22Rv1 (cell line): ENCODE measurements at regions not wholly inside any gene's neighbourhood (a gene's known extent, or its start where the extent isn't known, plus 50 kb on each side); places are given as distances from the start of the nearest gene placed in this dataset.

Experiments used
- H3K27ac ChIP-seq: fragments of 450-650 bp; 2 replicates; pipeline ENCODE4 v1.5.1; 2017
- ZFX ChIP-seq: fragments of 450-650 bp; IDR thresholded peaks from 2 replicates; pipeline ENCODE4 v1.6.1; 2017; ENCODE audit warnings: antibody characterized with exemption, borderline replicate concordance
- TF ChIP-seq, protein P1 (sequence below): fragments of 450-650 bp; IDR thresholded peaks from 2 replicates; pipeline ENCODE4 v1.5.1; 2017; ENCODE audit warnings: mild to moderate bottlenecking

- TF ChIP-seq, protein P1, sequence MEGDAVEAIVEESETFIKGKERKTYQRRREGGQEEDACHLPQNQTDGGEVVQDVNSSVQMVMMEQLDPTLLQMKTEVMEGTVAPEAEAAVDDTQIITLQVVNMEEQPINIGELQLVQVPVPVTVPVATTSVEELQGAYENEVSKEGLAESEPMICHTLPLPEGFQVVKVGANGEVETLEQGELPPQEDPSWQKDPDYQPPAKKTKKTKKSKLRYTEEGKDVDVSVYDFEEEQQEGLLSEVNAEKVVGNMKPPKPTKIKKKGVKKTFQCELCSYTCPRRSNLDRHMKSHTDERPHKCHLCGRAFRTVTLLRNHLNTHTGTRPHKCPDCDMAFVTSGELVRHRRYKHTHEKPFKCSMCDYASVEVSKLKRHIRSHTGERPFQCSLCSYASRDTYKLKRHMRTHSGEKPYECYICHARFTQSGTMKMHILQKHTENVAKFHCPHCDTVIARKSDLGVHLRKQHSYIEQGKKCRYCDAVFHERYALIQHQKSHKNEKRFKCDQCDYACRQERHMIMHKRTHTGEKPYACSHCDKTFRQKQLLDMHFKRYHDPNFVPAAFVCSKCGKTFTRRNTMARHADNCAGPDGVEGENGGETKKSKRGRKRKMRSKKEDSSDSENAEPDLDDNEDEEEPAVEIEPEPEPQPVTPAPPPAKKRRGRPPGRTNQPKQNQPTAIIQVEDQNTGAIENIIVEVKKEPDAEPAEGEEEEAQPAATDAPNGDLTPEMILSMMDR = no peak
- no peak for TF ChIP-seq ZFX
- H3K27ac ChIP-seq = no peak overlapping the region
Measured at GRCh38 chr2:60294901-60295635, 258.4 kb downstream of the BCL11A start.

DNA sequence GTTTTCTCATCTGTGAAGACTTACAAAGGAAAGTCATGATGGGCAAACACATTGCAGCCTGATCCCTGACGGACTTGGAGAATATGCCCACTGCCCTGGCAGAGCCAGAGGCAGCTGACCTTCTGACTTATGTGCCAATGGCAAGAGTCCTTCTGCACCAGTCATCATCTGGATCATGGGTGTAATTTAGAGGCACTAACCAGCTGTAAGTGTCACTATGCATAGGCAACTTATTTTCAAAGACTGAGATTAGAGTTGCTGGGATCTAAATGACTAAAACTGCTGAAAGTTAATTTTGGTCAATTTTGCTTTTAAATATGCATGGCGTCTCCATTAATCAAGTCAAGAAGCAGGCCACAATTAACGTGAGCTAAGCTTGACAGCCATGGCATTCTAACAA is 261.2 kb downstream of the BCL11A start:
- H3K27ac ChIP-seq = no peak overlapping the region
- TF ChIP-seq, protein P1 = no peak
- TF ChIP-seq ZFX = no peak

- H3K27ac ChIP-seq = no peak overlapping the region
Measured at GRCh38 chr2:60290509-60290908, 262.9 kb downstream of the BCL11A start.

DNA sequence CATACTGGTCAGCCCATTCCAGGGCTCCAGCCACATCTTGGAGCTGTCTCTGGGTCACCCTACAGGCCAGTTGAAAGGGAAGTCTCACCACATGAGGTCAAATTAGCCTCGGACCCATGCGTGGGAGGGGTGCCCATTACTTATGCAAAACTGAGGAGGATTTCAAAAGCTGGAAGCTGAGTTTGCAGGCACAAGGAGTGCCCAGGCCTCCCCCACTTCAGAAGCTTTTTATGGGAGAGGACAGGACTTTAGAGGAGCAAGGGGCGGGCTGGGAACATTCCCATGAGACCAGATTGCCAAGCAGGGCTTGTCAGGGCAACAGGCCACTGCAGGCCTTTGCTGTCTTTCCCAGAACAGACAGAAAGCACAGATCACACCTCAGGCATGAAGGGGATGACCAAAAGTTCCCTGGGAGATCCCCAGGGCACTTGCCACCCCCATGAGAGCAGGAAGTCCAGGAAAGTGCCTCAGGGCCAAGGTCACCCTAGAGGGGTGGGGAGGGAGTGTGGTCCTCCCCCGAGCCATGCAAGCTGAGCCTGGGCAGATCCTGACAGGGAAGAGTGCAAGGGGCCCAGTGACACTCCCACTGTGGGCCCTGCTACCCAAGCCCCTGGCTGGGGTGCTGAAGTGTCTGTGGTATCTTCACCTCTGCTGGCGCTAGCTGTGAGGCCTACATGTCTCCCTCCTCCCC is 267.7 kb downstream of the BCL11A start:
- no peak for TF ChIP-seq ZFX
- TF ChIP-seq, protein P1 = no peak

More at GRCh38 chr2:60290509-60290908, 262.9 kb downstream of the BCL11A start:
- TF ChIP-seq, protein P1 = no peak
- TF ChIP-seq ZFX = no peak

DNA sequence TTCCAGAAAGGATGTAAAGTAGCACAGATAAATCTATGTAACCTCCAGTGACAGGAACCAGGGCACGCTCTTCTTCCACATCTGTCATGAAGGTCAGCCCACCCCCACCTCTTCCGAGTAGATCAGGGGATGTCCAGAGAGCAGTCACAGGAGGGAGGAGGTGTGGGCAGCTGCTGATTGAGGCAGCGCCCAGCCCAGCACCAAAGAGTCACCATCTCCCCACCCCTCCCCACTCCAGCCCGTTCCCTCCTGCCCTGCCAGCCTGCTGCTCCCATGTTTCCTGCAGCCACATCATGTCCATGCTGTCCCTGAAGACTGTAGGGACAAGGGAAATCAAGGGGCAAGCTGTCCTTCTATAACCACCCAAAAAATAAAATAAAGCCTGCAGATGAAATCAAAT is 269.8 kb downstream of the BCL11A start:
- no peak for TF ChIP-seq ZFX
- TF ChIP-seq, protein P1 = no peak
- no peak overlapping the region for H3K27ac ChIP-seq

More for the DNA sequence above, 267.7 kb downstream of the BCL11A start:
- no peak overlapping the region for H3K27ac ChIP-seq

DNA sequence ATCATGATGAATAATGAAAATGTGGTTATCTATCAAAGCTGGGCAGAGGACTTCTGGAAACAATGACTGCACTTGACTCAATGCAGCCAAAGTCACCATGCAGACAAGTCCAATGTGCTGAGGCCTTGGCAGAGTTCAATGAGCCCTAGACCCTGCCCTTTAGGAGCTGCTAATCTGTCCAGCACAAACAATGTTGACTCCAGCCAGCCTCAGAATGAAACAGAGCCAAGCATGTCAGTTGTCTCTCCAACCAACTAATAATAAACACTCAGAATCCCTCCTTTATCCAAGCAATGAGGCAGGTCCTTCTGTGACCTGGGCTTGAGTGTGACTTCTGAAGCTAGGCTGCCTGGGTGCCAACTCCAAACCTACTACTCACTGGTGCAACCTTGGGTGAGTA is 270.6 kb downstream of the BCL11A start:
- TF ChIP-seq, protein P1 = no peak
- no peak for TF ChIP-seq ZFX

DNA sequence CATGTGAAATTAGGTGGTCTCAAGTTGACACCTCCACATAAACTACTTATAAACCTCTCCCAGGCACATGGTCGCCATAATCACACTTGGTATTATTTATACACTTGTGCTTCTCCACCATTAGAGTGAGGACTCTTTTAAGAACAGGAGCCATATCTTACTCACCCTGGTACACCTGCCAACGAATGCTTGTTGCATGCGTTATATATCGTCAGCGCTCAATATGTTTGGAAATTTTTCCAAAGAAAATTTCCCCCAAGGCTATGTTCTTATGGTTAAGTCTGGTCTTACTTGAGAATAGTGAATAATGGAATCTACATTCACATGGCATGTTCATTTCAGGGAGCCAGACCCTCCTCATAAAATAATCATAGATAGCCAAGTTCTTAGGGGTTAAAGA is 271.7 kb downstream of the BCL11A start:
- H3K27ac ChIP-seq = no peak overlapping the region
- TF ChIP-seq, protein P1 = no peak
- TF ChIP-seq ZFX = no peak

More for the DNA sequence above, 270.6 kb downstream of the BCL11A start:
- no peak overlapping the region for H3K27ac ChIP-seq
